Neural crest cell (in vitro differentiated cells): ENCODE measurements at regions not wholly inside any gene's neighbourhood (a gene's known extent, or its start where the extent isn't known, plus 50 kb on each side); places are given as distances from the start of the nearest gene placed in this dataset.

ENCODE experiments used
- DNase-seq: peaks from one replicate; pipeline ENCODE4 v3.0.0; 2021; ENCODE audit warnings: low read depth, mixed read lengths, low spot score
- H3K27ac Mint-ChIP-seq: one replicate; pipeline ENCODE4 v1.8.0; 2021; ENCODE audit warnings: mild to moderate bottlenecking, mixed read lengths; ENCODE audit not compliant: unreplicated experiment
- H3K27me3 Mint-ChIP-seq: 2 replicates; pipeline ENCODE4 v1.8.0; 2021; ENCODE audit warnings: low read depth, mild to moderate bottlenecking, mixed read lengths
- H3K36me3 Mint-ChIP-seq: 2 replicates; pipeline ENCODE4 v1.8.0; 2021; ENCODE audit warnings: low read depth, mild to moderate bottlenecking, mixed read lengths
- H3K4me1 Mint-ChIP-seq: 2 replicates; pipeline ENCODE4 v1.8.0; 2021; ENCODE audit warnings: mixed read lengths
- H3K4me3 Mint-ChIP-seq: one replicate; pipeline ENCODE4 v1.8.0; 2021; ENCODE audit warnings: mild to moderate bottlenecking, mixed read lengths
- H3K9me3 Mint-ChIP-seq: 2 replicates; pipeline ENCODE4 v1.8.0; 2021; ENCODE audit warnings: mixed read lengths
- TF ChIP-seq, protein P1 (sequence below): fragments of 200-600 bp; sonication (generic); conservative IDR thresholded peaks from 2 replicates; pipeline ENCODE4 v1.5.0; 2021; ENCODE audit warnings: antibody characterized with exemption, mild to moderate bottlenecking

DNA sequence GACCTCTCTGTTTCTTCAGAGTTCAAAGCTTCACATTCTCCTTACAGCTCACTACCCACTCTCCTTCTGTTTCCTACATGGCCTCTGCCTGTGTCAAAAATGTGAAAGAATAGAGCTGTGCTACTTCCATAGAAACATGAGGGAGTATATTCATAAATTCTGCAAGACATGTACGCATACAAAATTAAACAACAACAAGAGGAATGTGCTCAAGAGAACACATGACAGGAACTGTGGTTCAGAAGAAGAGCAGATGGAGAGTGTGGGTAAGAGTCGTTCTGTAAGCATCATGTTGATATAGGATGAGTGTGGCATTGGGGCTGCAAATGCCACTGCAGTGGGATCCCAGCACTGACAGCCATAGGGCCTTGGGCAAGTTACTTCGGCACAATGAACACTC is 266.6 kb upstream of the SASH1 start:
- TF ChIP-seq, protein P1, sequence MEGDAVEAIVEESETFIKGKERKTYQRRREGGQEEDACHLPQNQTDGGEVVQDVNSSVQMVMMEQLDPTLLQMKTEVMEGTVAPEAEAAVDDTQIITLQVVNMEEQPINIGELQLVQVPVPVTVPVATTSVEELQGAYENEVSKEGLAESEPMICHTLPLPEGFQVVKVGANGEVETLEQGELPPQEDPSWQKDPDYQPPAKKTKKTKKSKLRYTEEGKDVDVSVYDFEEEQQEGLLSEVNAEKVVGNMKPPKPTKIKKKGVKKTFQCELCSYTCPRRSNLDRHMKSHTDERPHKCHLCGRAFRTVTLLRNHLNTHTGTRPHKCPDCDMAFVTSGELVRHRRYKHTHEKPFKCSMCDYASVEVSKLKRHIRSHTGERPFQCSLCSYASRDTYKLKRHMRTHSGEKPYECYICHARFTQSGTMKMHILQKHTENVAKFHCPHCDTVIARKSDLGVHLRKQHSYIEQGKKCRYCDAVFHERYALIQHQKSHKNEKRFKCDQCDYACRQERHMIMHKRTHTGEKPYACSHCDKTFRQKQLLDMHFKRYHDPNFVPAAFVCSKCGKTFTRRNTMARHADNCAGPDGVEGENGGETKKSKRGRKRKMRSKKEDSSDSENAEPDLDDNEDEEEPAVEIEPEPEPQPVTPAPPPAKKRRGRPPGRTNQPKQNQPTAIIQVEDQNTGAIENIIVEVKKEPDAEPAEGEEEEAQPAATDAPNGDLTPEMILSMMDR, result no peak
- Mint-ChIP-seq H3K27me3 (no peaks in the 10 kb centered on the region), H3K9me3 (peaks cover 3% of the 10 kb centered on the region), H3K4me3 (no peak overlapping the region), H3K4me1 (peaks cover 5% of the 10 kb centered on the region), H3K36me3 (no peaks in the 10 kb centered on the region), H3K27ac (no peak overlapping the region)
- DNase-seq, result no peak

GRCh38 chr6:148080315-148080714 is 262.3 kb upstream of the SASH1 start:
- Mint-ChIP-seq H3K4me1 (peaks cover 5% of the 10 kb centered on the region), H3K27ac (no peak overlapping the region), H3K27me3 (no peaks in the 10 kb centered on the region), H3K36me3 (no peaks in the 10 kb centered on the region), H3K9me3 (no peaks in the 10 kb centered on the region), H3K4me3 (no peak overlapping the region)
- no peak for DNase-seq
- TF ChIP-seq, protein P1, result no peak

- peaks cover 9% of the 10 kb centered on the region for H3K4me1 Mint-ChIP-seq
These were observed 261.6 kb upstream of the SASH1 start for GRCh38 chr6:148081076-148081475.

DNA sequence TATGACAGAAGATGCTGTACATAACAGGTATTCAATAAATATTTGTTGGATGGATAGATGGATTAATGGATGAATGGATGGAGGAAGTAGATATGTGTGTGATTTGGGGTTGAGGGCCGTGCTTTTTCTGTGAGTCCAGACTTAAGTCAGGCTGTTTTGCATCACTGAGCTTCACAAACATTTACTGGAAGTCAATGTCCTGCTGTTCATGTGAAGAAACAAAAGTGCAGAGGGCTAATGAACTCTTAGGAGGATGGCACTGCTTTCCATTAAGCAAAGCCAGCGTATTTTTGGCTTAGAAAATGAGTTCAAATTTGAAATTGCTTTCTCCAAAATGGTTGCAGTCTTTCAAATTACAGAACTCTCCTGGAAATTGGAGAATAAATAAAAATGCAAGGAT is 260.6 kb upstream of the SASH1 start:
- no peaks in the 10 kb centered on the region for H3K36me3 Mint-ChIP-seq
- no peak overlapping the region for H3K4me3 Mint-ChIP-seq
- H3K27ac Mint-ChIP-seq, result no peak overlapping the region
- no peak for DNase-seq
- TF ChIP-seq, protein P1, result no peak
- no peaks in the 10 kb centered on the region for H3K27me3 Mint-ChIP-seq
- peaks cover 8% of the 10 kb centered on the region for H3K4me1 Mint-ChIP-seq
- H3K9me3 Mint-ChIP-seq, result no peaks in the 10 kb centered on the region

More at GRCh38 chr6:148081076-148081475, 261.6 kb upstream of the SASH1 start:
- no peak overlapping the region for H3K4me3 Mint-ChIP-seq
- H3K27me3 Mint-ChIP-seq, result no peaks in the 10 kb centered on the region
- TF ChIP-seq, protein P1, result no peak
- H3K27ac Mint-ChIP-seq, result no peak overlapping the region
- no peaks in the 10 kb centered on the region for H3K36me3 Mint-ChIP-seq
- no peak for DNase-seq
- no peaks in the 10 kb centered on the region for H3K9me3 Mint-ChIP-seq

DNA sequence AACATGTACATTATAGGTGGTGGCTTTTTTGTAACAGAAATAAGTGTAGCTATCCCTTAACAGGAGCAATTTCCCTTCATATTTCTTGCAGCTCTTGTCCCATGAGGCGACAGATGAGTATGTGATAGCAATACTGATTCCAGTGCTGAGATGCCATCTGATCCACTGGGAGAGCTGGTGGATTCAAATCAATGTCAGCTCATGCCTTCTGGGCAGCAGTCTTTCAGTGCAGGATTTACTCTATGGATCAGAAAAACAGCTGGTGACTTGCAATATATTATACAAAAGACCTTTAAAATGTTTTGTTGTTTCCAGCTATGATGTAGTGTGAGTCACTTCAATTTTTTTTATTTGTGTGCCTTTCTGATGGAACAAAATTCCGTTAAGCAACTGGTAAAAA is 259.9 kb upstream of the SASH1 start:
- no peak overlapping the region for H3K4me3 Mint-ChIP-seq
- no peaks in the 10 kb centered on the region for H3K9me3 Mint-ChIP-seq
- H3K27ac Mint-ChIP-seq, result no peak overlapping the region
- no peaks in the 10 kb centered on the region for H3K36me3 Mint-ChIP-seq
- no peak for DNase-seq
- peaks cover 8% of the 10 kb centered on the region for H3K4me1 Mint-ChIP-seq
- TF ChIP-seq, protein P1, result no peak
- H3K27me3 Mint-ChIP-seq, result no peaks in the 10 kb centered on the region
